HepG2 (cell line): ENCODE measurements at regions not wholly inside any gene's neighbourhood (a gene's known extent, or its start where the extent isn't known, plus 50 kb on each side); places are given as distances from the start of the nearest gene placed in this dataset.

Source experiments
- EED ChIP-seq: sonication (generic); formaldehyde crosslinking; IDR thresholded peaks from 2 replicates; pipeline ENCODE4 v1.5.0; 2020; ENCODE audit warnings: mild to moderate bottlenecking, missing genetic modification reagents
- GLMP ChIP-seq: sonication (generic); formaldehyde crosslinking; IDR thresholded peaks from 2 replicates; pipeline ENCODE4 v1.9.0; 2021; ENCODE audit warnings: missing genetic modification reagents, mild to moderate bottlenecking, borderline replicate concordance
- MAFF ChIP-seq: IDR thresholded peaks from 2 replicates; pipeline ENCODE4 v1.6.1; 2011; ENCODE audit warnings: low read depth, low read length, improper control_type of control experiment
- RBAK ChIP-seq: sonication (generic); formaldehyde crosslinking; IDR thresholded peaks from 2 replicates; pipeline ENCODE4 v1.5.1; 2020; ENCODE audit warnings: mild to moderate bottlenecking, missing genetic modification reagents
- ZNF329 ChIP-seq: sonication (generic); formaldehyde crosslinking; IDR thresholded peaks from 2 replicates; pipeline ENCODE4 v1.9.0; 2021; ENCODE audit warnings: low read depth, mild to moderate bottlenecking, missing genetic modification reagents
- ZNF737 ChIP-seq: sonication (generic); formaldehyde crosslinking; IDR thresholded peaks from 2 replicates; pipeline ENCODE4 v1.5.0; 2020; ENCODE audit warnings: missing genetic modification reagents, mild to moderate bottlenecking, borderline replicate concordance
- TF ChIP-seq, protein P1 (sequence below): sonication (generic); formaldehyde crosslinking; IDR thresholded peaks from 2 replicates; pipeline ENCODE4 v1.4.0; 2020; ENCODE audit warnings: mild to moderate bottlenecking, missing genetic modification reagents
- TF ChIP-seq, protein P2 (sequence below): sonication (generic); formaldehyde crosslinking; IDR thresholded peaks from 2 replicates; pipeline ENCODE4 v1.4.0; 2020; ENCODE audit warnings: missing genetic modification reagents, mild to moderate bottlenecking, borderline replicate concordance
- TF ChIP-seq, protein P3 (sequence below): sonication (generic); formaldehyde crosslinking; IDR thresholded peaks from 2 replicates; pipeline ENCODE4 v1.8.0; 2022; ENCODE audit warnings: mild to moderate bottlenecking, missing genetic modification reagents, borderline replicate concordance

GRCh38 chr10:14399641-14400040, 68.9 kb upstream of the FRMD4A start (continued):
- TF ChIP-seq, protein P1, sequence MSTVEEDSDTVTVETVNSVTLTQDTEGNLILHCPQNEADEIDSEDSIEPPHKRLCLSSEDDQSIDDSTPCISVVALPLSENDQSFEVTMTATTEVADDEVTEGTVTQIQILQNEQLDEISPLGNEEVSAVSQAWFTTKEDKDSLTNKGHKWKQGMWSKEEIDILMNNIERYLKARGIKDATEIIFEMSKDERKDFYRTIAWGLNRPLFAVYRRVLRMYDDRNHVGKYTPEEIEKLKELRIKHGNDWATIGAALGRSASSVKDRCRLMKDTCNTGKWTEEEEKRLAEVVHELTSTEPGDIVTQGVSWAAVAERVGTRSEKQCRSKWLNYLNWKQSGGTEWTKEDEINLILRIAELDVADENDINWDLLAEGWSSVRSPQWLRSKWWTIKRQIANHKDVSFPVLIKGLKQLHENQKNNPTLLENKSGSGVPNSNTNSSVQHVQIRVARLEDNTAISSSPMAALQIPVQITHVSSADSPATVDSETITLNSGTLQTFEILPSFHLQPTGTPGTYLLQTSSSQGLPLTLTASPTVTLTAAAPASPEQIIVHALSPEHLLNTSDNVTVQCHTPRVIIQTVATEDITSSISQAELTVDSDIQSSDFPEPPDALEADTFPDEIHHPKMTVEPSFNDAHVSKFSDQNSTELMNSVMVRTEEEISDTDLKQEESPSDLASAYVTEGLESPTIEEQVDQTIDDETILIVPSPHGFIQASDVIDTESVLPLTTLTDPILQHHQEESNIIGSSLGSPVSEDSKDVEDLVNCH (CRISPR knock-in tag) = no peak
- TF ChIP-seq EED (CRISPR knock-in tag) (no peak), MAFF (no peak), ZNF329 (no peak), RBAK (CRISPR knock-in tag) (no peak), GLMP (no peak), ZNF737 (CRISPR knock-in tag) (no peak)
- TF ChIP-seq, protein P2, sequence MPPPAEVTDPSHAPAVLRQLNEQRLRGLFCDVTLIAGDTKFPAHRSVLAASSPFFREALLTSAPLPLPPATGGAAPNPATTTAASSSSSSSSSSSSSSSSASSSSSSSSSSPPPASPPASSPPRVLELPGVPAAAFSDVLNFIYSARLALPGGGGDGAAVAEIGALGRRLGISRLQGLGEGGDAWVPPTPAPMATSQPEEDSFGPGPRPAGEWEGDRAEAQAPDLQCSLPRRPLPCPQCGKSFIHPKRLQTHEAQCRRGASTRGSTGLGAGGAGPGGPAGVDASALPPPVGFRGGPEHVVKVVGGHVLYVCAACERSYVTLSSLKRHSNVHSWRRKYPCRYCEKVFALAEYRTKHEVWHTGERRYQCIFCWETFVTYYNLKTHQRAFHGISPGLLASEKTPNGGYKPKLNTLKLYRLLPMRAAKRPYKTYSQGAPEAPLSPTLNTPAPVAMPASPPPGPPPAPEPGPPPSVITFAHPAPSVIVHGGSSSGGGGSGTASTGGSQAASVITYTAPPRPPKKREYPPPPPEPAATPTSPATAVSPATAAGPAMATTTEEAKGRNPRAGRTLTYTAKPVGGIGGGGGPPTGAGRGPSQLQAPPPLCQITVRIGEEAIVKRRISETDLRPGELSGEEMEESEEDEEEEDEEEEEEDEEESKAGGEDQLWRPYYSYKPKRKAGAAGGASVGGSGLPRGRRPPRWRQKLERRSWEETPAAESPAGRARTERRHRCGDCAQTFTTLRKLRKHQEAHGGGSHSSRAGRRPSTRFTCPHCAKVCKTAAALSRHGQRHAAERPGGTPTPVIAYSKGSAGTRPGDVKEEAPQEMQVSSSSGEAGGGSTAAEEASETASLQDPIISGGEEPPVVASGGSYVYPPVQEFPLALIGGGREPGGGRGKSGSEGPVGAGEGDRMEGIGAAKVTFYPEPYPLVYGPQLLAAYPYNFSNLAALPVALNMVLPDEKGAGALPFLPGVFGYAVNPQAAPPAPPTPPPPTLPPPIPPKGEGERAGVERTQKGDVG (CRISPR knock-in tag) = no peak
- TF ChIP-seq, protein P3, sequence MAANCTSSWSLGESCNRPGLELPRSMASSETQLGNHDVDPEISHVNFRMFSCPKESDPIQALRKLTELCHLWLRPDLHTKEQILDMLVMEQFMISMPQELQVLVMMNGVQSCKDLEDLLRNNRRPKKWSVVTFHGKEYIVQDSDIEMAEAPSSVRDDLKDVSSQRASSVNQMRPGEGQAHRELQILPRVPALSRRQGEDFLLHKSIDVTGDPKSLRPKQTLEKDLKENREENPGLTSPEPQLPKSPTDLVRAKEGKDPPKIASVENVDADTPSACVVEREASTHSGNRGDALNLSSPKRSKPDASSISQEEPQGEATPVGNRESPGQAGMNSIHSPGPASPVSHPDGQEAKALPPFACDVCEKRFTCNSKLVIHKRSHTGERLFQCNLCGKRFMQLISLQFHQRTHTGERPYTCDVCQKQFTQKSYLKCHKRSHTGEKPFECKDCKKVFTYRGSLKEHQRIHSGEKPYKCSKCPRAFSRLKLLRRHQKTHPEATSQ (CRISPR knock-in tag) = no peak
